ENCODE measurements at regions not wholly inside any gene's neighbourhood (a gene's known extent, or its start where the extent isn't known, plus 50 kb on each side); places are given as distances from the start of the nearest gene placed in this dataset.

- TF ChIP-seq CTCF (IDR thresholded peaks at IDR 0.05) = no peak
- no peak for TF ChIP-seq POLR2A (IDR thresholded peaks at IDR 0.05)
These were observed 260.0 kb upstream of the AJAP1 start for GRCh38 chr1:4394366-4394765.
